ENCODE measurements at regions not wholly inside any gene's neighbourhood (a gene's known extent, or its start where the extent isn't known, plus 50 kb on each side); places are given as distances from the start of the nearest gene placed in this dataset.

GRCh38 chr16:63361032-63361624, 1324.9 kb upstream of the CDH8 start:
- peak; percentile 31 for DNase-seq (ENCODE audit: low read depth)

DNA sequence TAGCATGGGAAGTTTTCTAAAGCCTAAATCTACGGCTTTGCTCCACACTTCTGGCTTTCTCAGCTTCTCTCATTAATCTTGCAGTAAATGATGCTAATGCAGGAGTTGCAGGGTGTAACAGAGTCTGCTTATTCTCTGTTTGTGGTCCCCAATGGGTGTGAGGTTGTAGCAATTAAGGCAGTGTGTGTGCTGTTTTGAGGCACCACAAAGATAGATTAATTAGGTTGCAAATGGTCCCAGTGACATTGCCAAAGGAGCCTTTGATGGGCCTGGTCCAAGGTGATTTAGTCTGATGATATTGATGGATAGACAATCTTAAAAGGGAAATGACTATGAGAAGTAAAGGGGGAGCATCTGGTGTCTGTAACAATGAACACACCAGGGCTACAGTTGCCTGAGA, 1313.7 kb upstream of the CDH8 start:
- no peak for DNase-seq (ENCODE audit: low read depth)

DNA sequence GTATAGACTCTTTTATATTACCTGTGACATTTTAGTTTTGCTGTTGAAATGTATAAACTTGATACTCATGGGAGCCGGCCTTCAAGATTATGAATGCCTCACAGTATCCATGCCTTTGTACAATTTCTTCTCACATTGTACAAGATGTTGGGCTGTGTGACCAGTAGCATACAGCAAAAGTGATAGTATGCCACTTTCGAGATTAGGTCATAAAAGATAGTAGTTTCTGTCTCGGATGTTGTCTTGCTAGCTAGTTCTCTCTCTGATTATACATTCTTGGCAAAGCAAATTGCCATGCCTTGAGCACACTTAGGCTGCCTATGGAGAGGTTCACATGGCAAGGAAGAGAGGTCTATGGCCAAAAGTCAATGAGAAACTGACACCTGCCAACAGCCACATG, 1309.8 kb upstream of the CDH8 start:
- DNase-seq (ENCODE audit: low read depth) = no peak

- no peak for DNase-seq (ENCODE audit: low read depth)
These were observed 1301.0 kb upstream of the CDH8 start for GRCh38 chr16:63337264-63337663.

DNA sequence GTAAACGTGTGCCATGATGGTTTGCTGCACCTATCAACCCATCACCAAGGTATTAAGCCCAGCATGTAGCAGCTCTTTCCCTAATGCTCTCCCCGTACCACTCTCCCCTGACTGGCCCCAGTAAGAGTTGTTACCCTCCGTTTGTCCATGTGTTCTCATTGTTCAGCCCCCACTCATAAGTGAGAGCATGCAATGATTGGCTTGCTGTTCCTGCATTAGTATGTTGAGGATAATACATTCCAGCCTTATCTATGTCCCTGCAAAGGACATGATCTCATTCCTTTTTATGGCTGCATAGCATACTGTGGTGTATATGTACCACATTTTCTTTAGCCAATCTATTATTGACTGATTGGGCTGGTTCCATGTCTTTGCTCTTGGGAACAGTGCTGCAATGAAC, 1294.9 kb upstream of the CDH8 start:
- no peak for DNase-seq (ENCODE audit: low read depth)

GRCh38 chr16:63326736-63327339, 1290.6 kb upstream of the CDH8 start:
- no peak for DNase-seq (ENCODE audit: low read depth)

DNA sequence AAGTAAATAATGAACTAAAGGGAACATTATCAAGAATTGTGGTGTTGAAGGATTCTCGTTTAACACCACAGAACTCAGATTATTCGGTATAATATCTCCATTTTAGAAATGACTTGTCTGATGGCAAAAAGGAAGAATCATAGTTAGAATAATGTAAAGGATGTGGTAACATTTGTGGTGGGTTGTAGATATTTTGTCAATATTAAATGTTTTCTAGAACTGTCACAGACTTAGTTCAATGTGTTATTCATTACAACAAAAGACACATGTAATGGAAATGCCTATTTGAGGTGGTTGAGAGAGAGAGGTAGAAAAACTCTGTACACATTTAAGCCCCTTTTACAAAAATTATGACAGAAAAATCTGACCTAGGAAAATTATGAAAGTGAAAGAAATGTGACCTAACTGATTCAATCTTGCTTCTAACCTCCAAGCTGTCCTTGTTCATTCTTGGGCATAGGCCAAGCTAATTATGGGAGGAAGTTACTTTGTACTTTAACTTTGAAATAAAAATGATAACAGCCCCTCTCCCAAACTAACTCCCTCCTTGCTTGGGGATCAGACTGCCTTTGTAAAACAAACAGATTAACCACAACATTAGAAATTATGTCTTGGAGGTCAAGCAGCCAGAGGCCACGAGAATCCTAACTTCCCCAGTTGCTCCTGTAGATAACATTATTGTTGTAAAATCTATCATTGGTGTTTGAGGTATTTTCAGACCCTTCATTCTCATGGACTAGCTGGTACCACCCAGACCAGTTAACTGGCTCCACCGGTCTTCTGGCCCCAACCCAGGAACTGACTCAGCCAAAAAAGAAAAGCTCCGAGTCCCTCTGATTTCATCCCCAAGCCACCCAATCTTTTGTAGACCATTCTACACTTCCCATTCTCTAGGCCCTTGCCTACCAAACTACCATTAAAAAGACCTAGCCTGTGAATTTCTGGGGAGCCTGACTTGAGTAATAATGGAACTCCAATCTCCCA, 1287.8 kb upstream of the CDH8 start:
- no peak for DNase-seq (ENCODE audit: low read depth)

DNA sequence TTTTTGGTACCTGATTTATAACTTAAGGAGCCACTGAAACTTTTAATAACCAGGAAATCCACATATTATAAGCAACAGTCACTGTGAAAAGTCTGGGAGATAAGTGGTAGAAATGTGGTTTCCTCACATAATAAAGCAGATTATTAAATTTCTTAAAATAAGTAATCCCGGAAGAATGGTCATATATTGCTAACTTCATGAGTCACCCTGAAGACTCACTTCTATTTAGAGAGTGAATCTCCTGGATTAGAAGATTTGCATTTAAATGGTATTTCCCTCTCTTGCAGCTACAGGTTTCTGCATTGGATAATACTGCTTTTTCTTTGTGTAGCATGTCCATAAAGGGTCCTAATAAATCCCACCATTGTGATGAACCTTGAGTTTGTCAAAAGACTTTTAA, 1286.8 kb upstream of the CDH8 start:
- no peak for DNase-seq (ENCODE audit: low read depth)

- no peak for DNase-seq (ENCODE audit: low read depth)
These were observed 1279.0 kb upstream of the CDH8 start for GRCh38 chr16:63315229-63315628.

DNA sequence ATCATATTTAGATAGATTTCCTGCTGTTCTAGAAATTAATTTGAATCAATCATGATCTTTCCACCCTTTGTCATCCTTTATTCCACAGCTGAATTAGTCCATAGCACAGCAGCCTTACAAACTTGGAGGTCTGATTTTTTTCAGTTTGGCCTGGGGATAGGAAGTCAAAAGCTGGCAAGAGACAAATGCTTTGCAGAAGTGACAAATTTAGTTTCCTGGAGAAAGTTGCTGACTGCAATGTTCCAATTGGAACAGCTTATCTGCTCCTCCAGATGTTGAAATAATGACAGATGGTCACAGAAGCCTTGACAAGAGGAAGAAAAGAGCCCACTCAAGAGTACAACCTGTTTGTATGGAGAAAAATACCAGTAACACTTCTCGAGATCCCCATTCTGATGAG, 1276.1 kb upstream of the CDH8 start:
- DNase-seq (ENCODE audit: low read depth) = no peak

DNA sequence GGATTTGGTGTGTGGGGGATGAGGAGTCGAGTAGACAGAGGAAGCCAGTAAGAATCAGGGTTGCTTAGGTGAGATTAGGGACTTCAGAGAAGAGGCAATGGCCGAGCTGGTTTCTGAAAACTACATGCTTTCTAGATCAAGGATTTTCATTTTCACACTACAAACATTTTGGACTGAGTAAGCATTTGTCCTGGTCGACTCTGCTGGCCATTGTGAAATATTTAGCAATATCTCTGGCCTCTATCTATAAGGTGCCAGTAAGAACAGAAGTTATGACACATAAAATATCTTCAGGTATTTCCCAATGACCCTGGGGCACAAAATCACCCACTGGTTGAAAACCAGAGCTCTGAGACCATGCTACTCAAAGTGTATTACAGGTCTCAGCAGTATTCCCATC, 1275.1 kb upstream of the CDH8 start:
- DNase-seq (ENCODE audit: low read depth) = no peak

GRCh38 chr16:63302811-63303210, 1266.6 kb upstream of the CDH8 start:
- DNase-seq (ENCODE audit: low read depth) = no peak

DNA sequence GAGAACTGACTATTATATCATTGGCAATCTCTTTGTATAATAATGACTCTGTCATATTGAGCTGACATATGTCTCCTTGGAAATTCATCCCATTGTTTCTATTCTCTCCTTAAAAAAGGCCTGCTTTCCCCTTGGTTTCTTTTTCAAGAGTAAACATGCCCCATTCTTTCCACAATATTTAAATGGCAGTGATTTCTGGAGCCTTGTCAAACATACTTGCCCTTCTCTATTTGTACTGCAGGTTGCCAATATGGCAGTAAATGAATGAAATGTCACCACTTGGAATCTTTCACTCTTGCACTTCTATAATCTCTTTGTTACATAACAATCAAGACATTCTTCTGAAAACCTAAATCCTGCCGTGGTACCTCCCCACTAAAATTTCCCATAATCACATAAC, 1265.1 kb upstream of the CDH8 start:
- no peak for DNase-seq (ENCODE audit: low read depth)

- no peak for DNase-seq (ENCODE audit: low read depth)
These were observed 1262.8 kb upstream of the CDH8 start for GRCh38 chr16:63298993-63299392.

GRCh38 chr16:63292036-63292435, 1255.8 kb upstream of the CDH8 start:
- DNase-seq (ENCODE audit: low read depth) = no peak

- DNase-seq (ENCODE audit: low read depth) = peak; percentile 0
These were observed 1253.7 kb upstream of the CDH8 start for GRCh38 chr16:63289834-63290460.

DNA sequence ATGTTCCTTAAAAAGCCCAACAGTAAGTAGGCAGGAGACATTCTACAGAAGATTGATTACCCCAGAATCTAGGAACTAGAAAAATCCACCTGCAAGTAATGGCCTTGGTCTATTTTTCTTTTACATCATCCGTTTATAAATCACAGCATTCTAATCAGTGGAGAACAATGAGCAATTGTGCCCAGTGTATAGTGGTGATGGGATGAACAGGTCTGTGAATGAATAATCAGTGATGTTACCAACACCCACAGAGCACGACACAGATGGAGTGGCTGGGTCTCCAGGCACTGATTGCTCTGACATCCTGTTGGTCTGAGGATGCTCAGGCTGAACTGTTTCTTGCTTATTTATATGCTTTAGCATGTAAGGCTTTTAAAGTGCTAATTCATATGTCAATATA, 1251.2 kb upstream of the CDH8 start:
- no peak for DNase-seq (ENCODE audit: low read depth)

- DNase-seq (ENCODE audit: low read depth) = no peak
These were observed 1247.5 kb upstream of the CDH8 start for GRCh38 chr16:63283721-63284120.

DNA sequence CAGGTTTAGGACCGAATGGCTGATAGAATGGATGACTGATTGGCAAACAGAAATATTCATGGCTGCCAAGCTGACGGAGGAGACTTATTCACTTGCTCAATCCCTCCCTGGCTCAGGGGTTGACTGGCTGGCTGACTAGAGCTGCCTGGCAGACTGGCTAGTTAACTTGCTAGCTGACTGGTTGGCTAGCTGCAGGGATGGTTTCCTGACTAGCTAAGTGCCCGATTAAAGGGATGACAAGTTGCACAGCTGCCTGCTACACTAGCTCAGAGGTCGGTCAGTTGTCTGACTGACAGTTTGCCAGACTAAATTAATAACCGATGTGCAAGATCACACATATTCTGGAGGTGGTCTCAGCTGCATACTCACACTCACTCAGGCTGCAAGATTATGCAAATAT, 1208.4 kb upstream of the CDH8 start:
- no peak for DNase-seq (ENCODE audit: low read depth)

- DNase-seq (ENCODE audit: low read depth) = no peak
These were observed 1205.3 kb upstream of the CDH8 start for GRCh38 chr16:63241497-63242028.

DNA sequence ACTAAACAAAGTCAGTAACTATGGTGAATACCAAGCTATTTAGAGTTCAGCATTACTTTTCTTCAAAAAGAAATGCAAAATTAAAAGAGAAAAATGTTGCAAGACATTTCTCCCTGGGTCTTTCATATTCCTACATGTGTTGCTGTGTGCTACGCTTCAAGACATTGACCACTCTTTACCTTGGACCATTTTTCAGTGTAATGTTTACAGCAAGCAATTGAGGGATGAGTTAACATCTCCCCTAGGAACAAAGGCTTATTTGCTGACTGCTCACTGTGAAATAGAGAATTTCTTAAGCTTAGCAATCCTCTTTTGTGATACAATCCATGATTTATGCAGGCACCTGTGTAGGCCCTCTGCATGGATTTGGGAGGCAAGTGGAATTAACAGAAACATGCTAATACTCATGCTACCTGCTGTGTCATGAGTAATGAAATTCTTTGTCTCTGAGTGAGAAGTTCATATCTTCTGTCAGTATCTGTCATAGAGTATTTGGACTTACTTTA, 1202.9 kb upstream of the CDH8 start:
- no peak for DNase-seq (ENCODE audit: low read depth)

GRCh38 chr16:63230421-63231040, 1194.3 kb upstream of the CDH8 start:
- no peak for DNase-seq (ENCODE audit: low read depth)
